HL-60 (cell line): ENCODE measurements at regions not wholly inside any gene's neighbourhood (a gene's known extent, or its start where the extent isn't known, plus 50 kb on each side); places are given as distances from the start of the nearest gene placed in this dataset.

ENCODE experiments used
- CTCF ChIP-seq: IDR thresholded peaks from one replicate; pipeline ENCODE4 v1.5.1; 2011; ENCODE audit warnings: low read length, control low read depth, inconsistent platforms; ENCODE audit not compliant: insufficient read depth
- POLR2AphosphoS5 ChIP-seq: IDR thresholded peaks from 2 replicates; pipeline ENCODE4 v1.6.1; 2012; ENCODE audit warnings: low read depth
- REST ChIP-seq: IDR thresholded peaks from 2 replicates; pipeline ENCODE4 v1.6.1; 2012; ENCODE audit warnings: low read depth; ENCODE audit not compliant: insufficient replicate concordance
- SPI1 ChIP-seq: IDR thresholded peaks from 2 replicates; pipeline ENCODE4 v1.6.1; 2012; ENCODE audit warnings: low read depth, mild to moderate bottlenecking, borderline replicate concordance

GRCh38 chr5:161077936-161078545 lies 226.0 kb upstream of the ATP10B start:
- TF ChIP-seq POLR2AphosphoS5 (no peak), CTCF (no peak), REST (no peak), SPI1 (no peak)
